Gastroesophageal sphincter (tissue), 3 donors: ENCODE measurements at regions not wholly inside any gene's neighbourhood (a gene's known extent, or its start where the extent isn't known, plus 50 kb on each side); places are given as distances from the start of the nearest gene placed in this dataset.

Experiments used
- EP300 ChIP-seq: sonication (generic); formaldehyde crosslinking; IDR thresholded peaks from one replicate; pipeline ENCODE4 v1.6.1; 2017; ENCODE audit warnings: antibody characterized with exemption, mild to moderate bottlenecking
- POLR2A ChIP-seq, 2 donors: fragments of 450-650 bp; IDR thresholded peaks; one replicate each; pipeline ENCODE4 v1.6.1; 2017; ENCODE audit warnings: antibody characterized with exemption in 2 of 2, mild to moderate bottlenecking in 2 of 2, moderate library complexity in 1 of 2
- POLR2AphosphoS5 ChIP-seq: sonication (generic); formaldehyde crosslinking; IDR thresholded peaks from one replicate; pipeline ENCODE4 v1.6.1; 2017; ENCODE audit warnings: antibody characterized with exemption
- TF ChIP-seq, protein P1 (sequence below), 4 experiments: fragments of 200-600 bp in 2 of 4; fragments of 450-650 bp in 2 of 4; sonication (generic) in 1 of 4; IDR thresholded peaks; one replicate each; pipeline ENCODE4 v1.5.1; 2017 to 2019; ENCODE audit warnings: antibody characterized with exemption in 4 of 4, mild to moderate bottlenecking in 2 of 4, moderate library complexity in 2 of 4

DNA sequence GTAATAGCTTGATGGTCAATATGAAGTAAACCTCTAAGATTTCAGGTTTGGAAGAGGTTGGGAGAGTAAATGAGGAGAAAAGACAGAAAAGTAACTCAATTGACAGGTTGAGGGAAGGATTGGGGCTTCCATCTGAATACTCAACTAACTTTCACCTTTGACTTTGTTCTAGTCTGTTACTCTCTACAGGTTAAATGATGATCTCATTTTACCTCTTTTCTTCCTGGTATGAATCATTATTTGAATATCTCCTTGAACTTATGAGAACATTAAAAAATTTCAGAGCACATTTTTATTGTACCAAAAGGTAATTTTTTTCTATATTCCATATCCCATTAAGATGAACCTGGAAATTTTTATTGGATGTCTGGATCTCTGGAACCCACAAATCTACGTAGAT is 87.9 kb upstream of the KCNH8 start:
- TF ChIP-seq, protein P1, sequence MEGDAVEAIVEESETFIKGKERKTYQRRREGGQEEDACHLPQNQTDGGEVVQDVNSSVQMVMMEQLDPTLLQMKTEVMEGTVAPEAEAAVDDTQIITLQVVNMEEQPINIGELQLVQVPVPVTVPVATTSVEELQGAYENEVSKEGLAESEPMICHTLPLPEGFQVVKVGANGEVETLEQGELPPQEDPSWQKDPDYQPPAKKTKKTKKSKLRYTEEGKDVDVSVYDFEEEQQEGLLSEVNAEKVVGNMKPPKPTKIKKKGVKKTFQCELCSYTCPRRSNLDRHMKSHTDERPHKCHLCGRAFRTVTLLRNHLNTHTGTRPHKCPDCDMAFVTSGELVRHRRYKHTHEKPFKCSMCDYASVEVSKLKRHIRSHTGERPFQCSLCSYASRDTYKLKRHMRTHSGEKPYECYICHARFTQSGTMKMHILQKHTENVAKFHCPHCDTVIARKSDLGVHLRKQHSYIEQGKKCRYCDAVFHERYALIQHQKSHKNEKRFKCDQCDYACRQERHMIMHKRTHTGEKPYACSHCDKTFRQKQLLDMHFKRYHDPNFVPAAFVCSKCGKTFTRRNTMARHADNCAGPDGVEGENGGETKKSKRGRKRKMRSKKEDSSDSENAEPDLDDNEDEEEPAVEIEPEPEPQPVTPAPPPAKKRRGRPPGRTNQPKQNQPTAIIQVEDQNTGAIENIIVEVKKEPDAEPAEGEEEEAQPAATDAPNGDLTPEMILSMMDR (IDR thresholded peaks at IDR 0.05), result no peak
- TF ChIP-seq POLR2A (IDR thresholded peaks at IDR 0.05) (no peak), EP300 (no peak), POLR2AphosphoS5 (no peak)
